AG04449 (cell line): ENCODE measurements at regions not wholly inside any gene's neighbourhood (a gene's known extent, or its start where the extent isn't known, plus 50 kb on each side); places are given as distances from the start of the nearest gene placed in this dataset.

Experiments
- CTCF ChIA-PET: fragments of 350-600 bp; formaldehyde crosslinking; extraction: SDS; loops from one replicate; lab custom pipeline; 2021; ENCODE audit warnings: antibody characterized with exemption; lab: Yijun Ruan, JAX
- POLR2A ChIA-PET: fragments of 400-600, 350-600 bp; formaldehyde crosslinking; extraction: SDS; loops from one replicate; lab custom pipeline; 2020; ENCODE audit warnings: antibody characterized with exemption, inconsistent platforms; lab: Yijun Ruan, JAX
- DNase-seq: peaks from one replicate; pipeline ENCODE4 v3.0.0-alpha.2; 2010; ENCODE audit warnings: low read depth, low spot score
- H3K4me3 ChIP-seq: 2 replicates; pipeline ENCODE4 v1.5.1; 2011; ENCODE audit warnings: low read depth, mild to moderate bottlenecking, control low read depth, low read length
- CTCF ChIP-seq: IDR thresholded peaks from one replicate; pipeline ENCODE4 v1.5.1; 2011; ENCODE audit warnings: mild to moderate bottlenecking, moderate library complexity, low read length, control low read depth, inconsistent platforms; ENCODE audit not compliant: insufficient read depth; ENCODE audit errors: missing control alignments

GRCh38 chr2:3073704-3074103 lies 303.9 kb downstream of the EIPR1 start:
- POLR2A ChIA-PET = no interaction called here
- no peak for DNase-seq
- no peak for TF ChIP-seq CTCF
- CTCF ChIA-PET = no interaction called here
- H3K4me3 ChIP-seq = no peak overlapping the region

GRCh38 chr2:3073041-3073595 lies 304.5 kb downstream of the EIPR1 start:
- CTCF ChIA-PET = no interaction called here
- H3K4me3 ChIP-seq = no peak overlapping the region
- DNase-seq = no peak
- POLR2A ChIA-PET = no interaction called here
- no peak for TF ChIP-seq CTCF

GRCh38 chr2:3071685-3072263 lies 305.8 kb downstream of the EIPR1 start:
- CTCF ChIA-PET = no interaction called here

GRCh38 chr2:3066831-3067230 lies 310.8 kb downstream of the EIPR1 start:
- no peak for TF ChIP-seq CTCF
- ChIA-PET POLR2A (no interaction called here), CTCF (no interaction called here)
- DNase-seq = no peak
- no peak overlapping the region for H3K4me3 ChIP-seq

More at GRCh38 chr2:3071685-3072263, 305.8 kb downstream of the EIPR1 start:
- H3K4me3 ChIP-seq = no peak overlapping the region
- TF ChIP-seq CTCF = no peak
- DNase-seq = no peak
- POLR2A ChIA-PET = no interaction called here

GRCh38 chr2:3065928-3066327 lies 311.7 kb downstream of the EIPR1 start:
- no peak for DNase-seq
- H3K4me3 ChIP-seq = no peak overlapping the region
- no peak for TF ChIP-seq CTCF
- CTCF ChIA-PET = no interaction called here
- POLR2A ChIA-PET = no interaction called here

GRCh38 chr2:3062476-3063260 lies 314.9 kb downstream of the EIPR1 start:
- ChIA-PET POLR2A (no interaction called here), CTCF (no interaction called here)
- DNase-seq = no peak
- no peak overlapping the region for H3K4me3 ChIP-seq
- no peak for TF ChIP-seq CTCF
